Smooth muscle cell (in vitro differentiated cells): ENCODE measurements at regions not wholly inside any gene's neighbourhood (a gene's known extent, or its start where the extent isn't known, plus 50 kb on each side); places are given as distances from the start of the nearest gene placed in this dataset.
"Not testable (repeated sequence)": the region's sequence is repeated elsewhere in the genome, so short reads cannot be mapped to it uniquely, and the experiment has no call there.

Experiments
- DNase-seq: peaks from one replicate; lab custom pipeline; 2025; ENCODE audit not compliant: unreplicated experiment; lab: John Stamatoyannopoulos, UW
- H2AFZ ChIP-seq: fragments of 200-600 bp; sonication (generic); 2 replicates; pipeline ENCODE4 v1.6.0; 2016; ENCODE audit warnings: antibody characterized with exemption, low read depth, mild to moderate bottlenecking
- H3F3A ChIP-seq: fragments of 200-600 bp; sonication (generic); 2 replicates; pipeline ENCODE4 v1.6.0; 2017; ENCODE audit warnings: antibody characterized with exemption, low read depth
- H3K27ac ChIP-seq: fragments of 200-600 bp; sonication (generic); 2 replicates; pipeline ENCODE4 v1.5.1; 2016; ENCODE audit warnings: low read depth, mild to moderate bottlenecking
- H3K27me3 ChIP-seq: fragments of 200-600 bp; sonication (generic); 2 replicates; pipeline ENCODE4 v1.6.1; 2016; ENCODE audit warnings: low read depth, mild to moderate bottlenecking
- H3K36me3 ChIP-seq: fragments of 200-600 bp; sonication (generic); 2 replicates; pipeline ENCODE4 v1.5.1; 2016; ENCODE audit warnings: low read depth
- H3K4me1 ChIP-seq: fragments of 200-600 bp; sonication (generic); 2 replicates; pipeline ENCODE4 v1.5.1; 2016; ENCODE audit warnings: low read depth
- H3K4me2 ChIP-seq: fragments of 200-600 bp; sonication (generic); 2 replicates; pipeline ENCODE4 v1.6.0; 2016; ENCODE audit warnings: mild to moderate bottlenecking
- H3K4me3 ChIP-seq: fragments of 200-600 bp; sonication (generic); 2 replicates; pipeline ENCODE4 v1.5.1; 2016; ENCODE audit warnings: mild to moderate bottlenecking
- H3K79me2 ChIP-seq: fragments of 200-600 bp; sonication (generic); 2 replicates; pipeline ENCODE4 v1.6.0; 2016; ENCODE audit warnings: low read depth, mild to moderate bottlenecking
- H3K9ac ChIP-seq: fragments of 200-600 bp; sonication (generic); 2 replicates; pipeline ENCODE4 v1.6.0; 2016; ENCODE audit warnings: low read depth
- H3K9me3 ChIP-seq: fragments of 200-600 bp; sonication (generic); replicated peaks from 2 replicates; pipeline ENCODE4 v1.5.1; 2016; ENCODE audit warnings: low read depth
- H4K20me1 ChIP-seq: fragments of 200-600 bp; sonication (generic); 2 replicates; pipeline ENCODE4 v1.6.0; 2016; ENCODE audit warnings: low read depth
- WGBS: methylation state at CpG from one replicate; pipeline ENCODE4 v1.1.7; 2016; ENCODE audit warnings: low lambda C conversion rate; 5-methylcytosine and 5-hydroxymethylcytosine counted together
- TF ChIP-seq, protein P1 (sequence below): fragments of 200-600 bp; sonication (generic); IDR thresholded peaks from 2 replicates; pipeline ENCODE4 v1.5.1; 2017; ENCODE audit warnings: borderline replicate concordance, mild to moderate bottlenecking, antibody characterized with exemption; ENCODE audit not compliant: insufficient read depth, poor library complexity, severe bottlenecking

DNA sequence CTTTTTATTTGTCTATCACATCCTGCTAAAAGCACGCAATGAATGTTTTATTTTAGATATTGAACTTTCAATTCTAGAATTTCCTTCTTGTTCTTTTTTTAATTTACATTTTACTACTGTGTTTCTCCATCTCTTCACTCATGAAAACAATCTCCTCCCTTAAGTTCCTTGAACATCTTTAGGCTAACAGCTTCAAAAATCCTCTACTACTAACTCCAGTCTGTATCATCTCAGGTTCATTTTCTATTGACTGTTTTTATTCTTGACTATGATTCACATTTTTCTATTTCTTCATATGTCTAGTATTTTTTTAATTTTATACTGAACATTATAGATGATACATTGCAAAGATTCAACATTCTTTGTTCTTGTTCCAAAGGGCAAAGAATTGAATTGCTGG, 79.2 kb upstream of the NCK2 start:
- WGBS: 96% methylated on average over 1 of the region's 1 CpG

DNA sequence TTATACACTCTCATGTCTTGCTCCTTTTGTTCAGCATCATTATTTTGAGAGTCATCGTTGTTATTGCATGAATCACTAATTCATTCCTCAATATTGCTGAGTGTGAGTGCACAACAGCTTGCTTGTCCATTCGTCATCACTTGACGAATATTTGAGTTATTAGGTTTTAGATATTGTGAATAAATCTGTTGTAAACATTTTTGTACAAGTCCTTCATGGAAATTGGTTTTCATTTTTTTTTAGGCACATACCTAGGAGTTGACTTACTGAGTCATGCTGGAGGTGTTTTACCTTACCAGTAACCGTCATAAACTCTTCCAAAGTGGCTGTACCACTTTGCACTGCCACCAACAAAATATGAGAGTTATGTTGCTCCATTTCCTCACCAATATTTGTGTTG, 84.2 kb upstream of the NCK2 start:
- Histone ChIP-seq H3K27me3 (no peaks in the 10 kb centered on the region), H3K9me3 (peaks cover 8% of the 10 kb centered on the region), H3K27ac (no peak overlapping the region), H2AFZ (no peak overlapping the region), H3K9ac (no peak overlapping the region), H3K4me1 (no peaks in the 10 kb centered on the region), H3K79me2 (no peaks in the 10 kb centered on the region), H3K36me3 (no peaks in the 10 kb centered on the region), H4K20me1 (no peaks in the 10 kb centered on the region), H3F3A (no peaks in the 10 kb centered on the region), H3K4me2 (no peak overlapping the region), H3K4me3 (no peak overlapping the region)
- WGBS: 85% methylated on average over 4 of the region's 4 CpGs
- TF ChIP-seq, protein P1, sequence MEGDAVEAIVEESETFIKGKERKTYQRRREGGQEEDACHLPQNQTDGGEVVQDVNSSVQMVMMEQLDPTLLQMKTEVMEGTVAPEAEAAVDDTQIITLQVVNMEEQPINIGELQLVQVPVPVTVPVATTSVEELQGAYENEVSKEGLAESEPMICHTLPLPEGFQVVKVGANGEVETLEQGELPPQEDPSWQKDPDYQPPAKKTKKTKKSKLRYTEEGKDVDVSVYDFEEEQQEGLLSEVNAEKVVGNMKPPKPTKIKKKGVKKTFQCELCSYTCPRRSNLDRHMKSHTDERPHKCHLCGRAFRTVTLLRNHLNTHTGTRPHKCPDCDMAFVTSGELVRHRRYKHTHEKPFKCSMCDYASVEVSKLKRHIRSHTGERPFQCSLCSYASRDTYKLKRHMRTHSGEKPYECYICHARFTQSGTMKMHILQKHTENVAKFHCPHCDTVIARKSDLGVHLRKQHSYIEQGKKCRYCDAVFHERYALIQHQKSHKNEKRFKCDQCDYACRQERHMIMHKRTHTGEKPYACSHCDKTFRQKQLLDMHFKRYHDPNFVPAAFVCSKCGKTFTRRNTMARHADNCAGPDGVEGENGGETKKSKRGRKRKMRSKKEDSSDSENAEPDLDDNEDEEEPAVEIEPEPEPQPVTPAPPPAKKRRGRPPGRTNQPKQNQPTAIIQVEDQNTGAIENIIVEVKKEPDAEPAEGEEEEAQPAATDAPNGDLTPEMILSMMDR: no peak
- DNase-seq: no peak

More for the DNA sequence above, 79.2 kb upstream of the NCK2 start:
- TF ChIP-seq, protein P1: no peak
- no peak overlapping the region for H3K4me3 ChIP-seq
- H3K9me3 ChIP-seq: peaks cover 16% of the 10 kb centered on the region
- no peak overlapping the region for H2AFZ ChIP-seq
- H4K20me1 ChIP-seq: no peaks in the 10 kb centered on the region
- no peak overlapping the region for H3K27ac ChIP-seq
- H3F3A ChIP-seq: no peaks in the 10 kb centered on the region
- no peaks in the 10 kb centered on the region for H3K36me3 ChIP-seq
- no peaks in the 10 kb centered on the region for H3K79me2 ChIP-seq
- no peaks in the 10 kb centered on the region for H3K4me1 ChIP-seq
- no peaks in the 10 kb centered on the region for H3K27me3 ChIP-seq
- no peak overlapping the region for H3K4me2 ChIP-seq
- H3K9ac ChIP-seq: no peak overlapping the region
- DNase-seq: no peak

DNA sequence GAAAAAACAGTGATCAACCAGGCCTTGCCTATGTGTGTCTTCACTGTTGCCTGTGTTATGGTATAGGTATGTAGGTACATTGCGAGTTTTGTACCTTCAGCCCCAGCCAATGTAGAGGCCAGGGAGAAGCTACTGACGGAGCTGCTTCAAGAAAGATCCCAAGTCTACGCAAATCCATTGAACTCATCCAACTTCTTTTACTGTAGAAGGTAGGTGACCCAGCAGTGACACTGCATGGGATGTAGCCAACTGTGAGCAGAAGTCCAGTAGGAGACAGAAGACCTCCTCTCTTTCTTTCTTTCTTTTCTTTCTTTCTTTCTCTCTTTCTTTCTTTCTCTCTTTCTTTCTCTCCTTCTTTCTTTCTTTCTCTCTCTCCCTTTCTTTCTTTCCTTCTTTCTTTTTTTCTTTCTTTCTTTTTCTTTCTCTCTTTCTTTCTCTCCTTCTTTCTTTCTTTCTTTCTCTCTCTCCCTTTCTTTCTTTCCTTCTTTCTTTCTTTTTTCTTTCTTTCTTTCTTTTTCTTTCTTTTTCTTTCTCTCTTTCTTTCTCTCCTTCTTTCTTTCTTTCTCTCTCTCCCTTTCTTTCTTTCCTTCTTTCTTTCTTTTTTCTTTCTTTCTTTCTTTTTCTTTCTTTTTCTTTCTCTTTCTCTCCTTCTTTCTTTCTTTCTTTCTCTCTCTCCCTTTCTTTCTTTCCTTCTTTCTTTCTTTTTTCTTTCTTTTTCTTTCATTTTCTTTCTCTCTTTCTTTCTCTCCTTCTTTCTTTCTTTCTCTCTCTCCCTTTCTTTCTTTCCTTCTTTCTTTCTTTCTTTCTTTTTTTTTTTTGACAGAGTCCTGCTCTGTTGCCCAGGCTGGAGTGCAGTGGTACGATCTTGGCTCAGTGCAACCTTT, 88.7 kb upstream of the NCK2 start:
- 93% methylated on average over 4 of the region's 4 CpGs for WGBS
- H4K20me1 ChIP-seq, H3K4me1 ChIP-seq, H3K4me3 ChIP-seq, H3K36me3 ChIP-seq, H2AFZ ChIP-seq, H3F3A ChIP-seq, H3K27me3 ChIP-seq, H3K79me2 ChIP-seq, H3K27ac ChIP-seq, DNase-seq, H3K9me3 ChIP-seq, H3K9ac ChIP-seq, H3K4me2 ChIP-seq: not testable (repeated sequence)

DNA sequence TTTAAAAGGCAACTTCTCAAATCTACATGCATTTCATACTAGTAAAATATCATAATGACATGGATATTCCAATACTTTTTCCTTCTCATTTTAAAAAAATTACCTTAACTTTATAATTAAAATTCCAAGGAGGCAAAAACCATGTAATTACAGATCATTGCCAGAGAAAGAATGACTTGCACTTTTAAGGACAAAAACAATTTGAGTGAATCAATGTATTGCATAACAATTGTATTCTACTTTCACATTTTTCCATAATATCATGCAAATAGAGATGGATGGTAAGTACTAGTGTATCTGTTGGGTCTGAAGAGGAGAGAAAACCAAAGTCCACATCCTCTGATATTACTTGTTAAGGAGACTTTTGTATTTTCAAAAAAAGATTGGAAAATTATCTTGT, 89.5 kb upstream of the NCK2 start:
- H2AFZ ChIP-seq: no peak overlapping the region
- H3K9ac ChIP-seq: no peak overlapping the region
- no peaks in the 10 kb centered on the region for H3K36me3 ChIP-seq
- H3K79me2 ChIP-seq: no peaks in the 10 kb centered on the region
- H3K27ac ChIP-seq: no peak overlapping the region
- no peaks in the 10 kb centered on the region for H3K4me1 ChIP-seq
- H3F3A ChIP-seq: no peaks in the 10 kb centered on the region
- TF ChIP-seq, protein P1: no peak
- no peaks in the 10 kb centered on the region for H4K20me1 ChIP-seq
- H3K4me3 ChIP-seq: no peak overlapping the region
- no peak overlapping the region for H3K4me2 ChIP-seq
- no peaks in the 10 kb centered on the region for H3K27me3 ChIP-seq
- DNase-seq: no peak
- H3K9me3 ChIP-seq: no peaks in the 10 kb centered on the region
